DND-41 (cell line): ENCODE measurements at regions not wholly inside any gene's neighbourhood (a gene's known extent, or its start where the extent isn't known, plus 50 kb on each side); places are given as distances from the start of the nearest gene placed in this dataset.
"Not testable (repeated sequence)": the region's sequence is repeated elsewhere in the genome, so short reads cannot be mapped to it uniquely, and the experiment has no call there.

ENCODE experiments used
- ATAC-seq: fragments of 200-7000 bp; cut with Tn5 transposase; 3 replicates; pipeline ENCODE4 v1.9.1; 2021; ENCODE audit warnings: low read depth; ENCODE audit not compliant: insufficient read depth
- DNase-seq: peaks from one replicate; pipeline ENCODE4 v3.0.0-alpha.2; 2020
- H2AFZ ChIP-seq: 2 replicates; pipeline ENCODE4 v1.6.0; 2012; ENCODE audit warnings: low read depth, low read length
- H3K27ac ChIP-seq: 2 replicates; pipeline ENCODE4 v1.5.1; 2012; ENCODE audit warnings: low read length, inconsistent platforms
- H3K27me3 ChIP-seq: fragments of 200-600 bp; sonication (generic); 2 replicates; pipeline ENCODE4 v1.6.0; 2012; ENCODE audit warnings: low read length, mild to moderate bottlenecking, inconsistent platforms; ENCODE audit not compliant: insufficient read depth, poor library complexity
- H3K36me3 ChIP-seq: 2 replicates; pipeline ENCODE4 v1.5.1; 2012; ENCODE audit warnings: low read length, inconsistent platforms; ENCODE audit not compliant: insufficient read depth
- H3K4me1 ChIP-seq: 2 replicates; pipeline ENCODE4 v1.5.1; 2012; ENCODE audit warnings: mild to moderate bottlenecking, low read length; ENCODE audit not compliant: insufficient read depth
- H3K4me2 ChIP-seq: 2 replicates; pipeline ENCODE4 v1.6.0; 2012; ENCODE audit warnings: mild to moderate bottlenecking, moderate library complexity, low read length, inconsistent platforms; ENCODE audit not compliant: insufficient read depth
- H3K4me3 ChIP-seq, 2 experiments: fragments of 200-600 bp in 1 of 2; shearing (Covaris generic) in 1 of 2; 2 replicates each; pipeline ENCODE4 v1.5.1; 2012 to 2016; ENCODE audit warnings: inconsistent platforms in 2 of 2, low read length in 2 of 2, mild to moderate bottlenecking in 2 of 2, low read depth in 1 of 2, moderate library complexity in 1 of 2
- H3K79me2 ChIP-seq: 2 replicates; pipeline ENCODE4 v1.6.0; 2012; ENCODE audit warnings: low read length, inconsistent platforms; ENCODE audit not compliant: insufficient read depth
- H3K9ac ChIP-seq: 2 replicates; pipeline ENCODE4 v1.6.0; 2012; ENCODE audit warnings: low read depth, mild to moderate bottlenecking, inconsistent platforms, low read length, moderate library complexity
- H3K9me3 ChIP-seq: 2 replicates; pipeline ENCODE4 v1.5.1; 2012; ENCODE audit warnings: low read length, moderate library complexity, mild to moderate bottlenecking, inconsistent platforms; ENCODE audit not compliant: insufficient read depth, severe bottlenecking
- H4K20me1 ChIP-seq: 2 replicates; pipeline ENCODE4 v1.6.0; 2012; ENCODE audit warnings: low read length; ENCODE audit not compliant: insufficient read depth
- CTCF ChIP-seq: IDR thresholded peaks from 2 replicates; pipeline ENCODE4 v1.5.1; 2012; ENCODE audit warnings: borderline replicate concordance, low read length, moderate library complexity, mild to moderate bottlenecking; ENCODE audit not compliant: poor library complexity, severe bottlenecking; ENCODE audit errors: extremely low read depth
- EZH2 ChIP-seq: IDR thresholded peaks from 3 replicates; pipeline ENCODE4 v1.6.1; 2012; ENCODE audit warnings: borderline replicate concordance, low read depth, mild to moderate bottlenecking, moderate library complexity, low read length, inconsistent platforms; ENCODE audit not compliant: severe bottlenecking

- Histone ChIP-seq H3K27ac (no peak overlapping the region), H4K20me1 (no peaks in the 10 kb centered on the region), H3K4me1 (no peaks in the 10 kb centered on the region), H2AFZ (no peak overlapping the region), H3K27me3 (no peaks in the 10 kb centered on the region), H3K9me3 (no peaks in the 10 kb centered on the region), H3K79me2 (no peaks in the 10 kb centered on the region), H3K36me3 (no peaks in the 10 kb centered on the region), H3K4me3 (no peak overlapping the region), H3K4me2 (no peak overlapping the region), H3K9ac (no peak overlapping the region)
- TF ChIP-seq EZH2 (no peak), CTCF (no peak)
- ATAC-seq (no peak), DNase-seq (no peak)
Observed at GRCh38 chr20:56909918-56910714, 281.0 kb downstream of the TFAP2C start.

- TF ChIP-seq CTCF (no peak), EZH2 (no peak)
Observed at GRCh38 chr20:56911946-56912345, 282.8 kb downstream of the TFAP2C start.

GRCh38 chr20:56914532-56914931 is 285.4 kb downstream of the TFAP2C start:
- Histone ChIP-seq H3K4me2 (no peak overlapping the region), H3K9me3 (no peaks in the 10 kb centered on the region), H3K4me3 (no peak overlapping the region), H3K79me2 (no peaks in the 10 kb centered on the region), H3K4me1 (no peaks in the 10 kb centered on the region), H3K36me3 (no peaks in the 10 kb centered on the region), H4K20me1 (0 out of 2 replicates have a peak, but pooled peaks cover 4% of the 10 kb centered on the region), H2AFZ (no peak overlapping the region), H3K9ac (no peak overlapping the region), H3K27ac (no peak overlapping the region), H3K27me3 (no peaks in the 10 kb centered on the region)
- no peak for TF ChIP-seq CTCF
- no peak for TF ChIP-seq EZH2
- ATAC-seq (no peak), DNase-seq (no peak)

More at GRCh38 chr20:56911946-56912345, 282.8 kb downstream of the TFAP2C start:
- Histone ChIP-seq H3K36me3 (no peaks in the 10 kb centered on the region), H3K79me2 (no peaks in the 10 kb centered on the region), H3K27ac (no peak overlapping the region), H3K9me3 (no peaks in the 10 kb centered on the region), H3K4me3 (no peak overlapping the region), H3K27me3 (no peaks in the 10 kb centered on the region), H4K20me1 (0 out of 2 replicates have a peak, but pooled peaks cover 4% of the 10 kb centered on the region), H3K4me1 (no peaks in the 10 kb centered on the region), H2AFZ (no peak overlapping the region), H3K4me2 (no peak overlapping the region), H3K9ac (no peak overlapping the region)
- DNase-seq: no peak
- ATAC-seq: no peak

GRCh38 chr20:56916345-56916622 is 287.2 kb downstream of the TFAP2C start:
- no peaks in the 10 kb centered on the region for H3K27me3 ChIP-seq
- no peak overlapping the region for H3K4me2 ChIP-seq
- ATAC-seq (no peak), DNase-seq (no peak)
- no peak overlapping the region for H3K4me3 ChIP-seq
- H3K27ac ChIP-seq: no peak overlapping the region
- H3K36me3 ChIP-seq: no peaks in the 10 kb centered on the region
- no peak overlapping the region for H3K9ac ChIP-seq
- H2AFZ ChIP-seq: no peak overlapping the region
- H3K9me3 ChIP-seq: no peaks in the 10 kb centered on the region
- TF ChIP-seq CTCF (no peak), EZH2 (no peak)
- no peaks in the 10 kb centered on the region for H3K4me1 ChIP-seq
- no peaks in the 10 kb centered on the region for H3K79me2 ChIP-seq
- 0 out of 2 replicates have a peak, but pooled peaks cover 4% of the 10 kb centered on the region for H4K20me1 ChIP-seq

- not testable (repeated sequence) for H3K9me3 ChIP-seq, H3K4me2 ChIP-seq, H3K36me3 ChIP-seq, H4K20me1 ChIP-seq, ATAC-seq, H3K27me3 ChIP-seq, H3K4me3 ChIP-seq, H3K9ac ChIP-seq, DNase-seq, H3K4me1 ChIP-seq, H3K27ac ChIP-seq, H2AFZ ChIP-seq, H3K79me2 ChIP-seq
Observed at GRCh38 chr20:56920041-56920440, 290.9 kb downstream of the TFAP2C start.
